H54 (cell line): ENCODE measurements at regions not wholly inside any gene's neighbourhood (a gene's known extent, or its start where the extent isn't known, plus 50 kb on each side); places are given as distances from the start of the nearest gene placed in this dataset.
A peak's percentile ranks its signal among the peaks of the same experiment; 100 is the strongest.

Experiments
- DNase-seq: peaks from one replicate; pipeline ENCODE4 v3.0.0; 2011; ENCODE audit warnings: low spot score, mixed read lengths; ENCODE audit not compliant: insufficient read length
- FAIRE-seq: peaks from 3 replicates; lab custom pipeline; 2011; peaks lifted over from hg19 to GRCh38; lab: Jason Lieb, UNC
- POLR2A ChIP-seq: IDR thresholded peaks from 2 replicates; pipeline ENCODE4 v1.6.1; 2011; ENCODE audit warnings: low read depth, mild to moderate bottlenecking, low read length

- DNase-seq (no peak), FAIRE-seq (no peak)
- no peak for TF ChIP-seq POLR2A
Measured at GRCh38 chr1:62370594-62370993, 51.4 kb upstream of the KANK4 start.

DNA sequence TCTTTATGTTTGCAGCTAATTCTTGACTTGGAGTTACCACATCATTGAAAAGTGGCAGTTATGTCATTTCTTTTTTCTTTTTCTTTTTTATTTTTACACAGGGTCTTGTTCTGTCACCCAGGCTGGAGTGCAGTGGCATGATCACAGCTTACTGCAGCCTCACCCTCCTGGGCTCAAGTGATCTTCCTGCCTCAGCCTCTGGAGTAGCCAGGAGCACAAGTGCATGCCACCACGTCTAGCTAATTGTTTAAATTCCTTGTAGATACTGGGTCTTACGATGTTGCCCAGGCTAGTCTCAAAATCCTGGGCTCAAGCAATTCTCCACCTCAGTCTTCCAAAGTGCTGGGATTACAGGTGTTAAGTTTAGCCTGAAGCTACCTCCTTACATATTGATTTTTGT is 52.1 kb upstream of the KANK4 start:
- no peak for DNase-seq
- TF ChIP-seq POLR2A = no peak
- no peak for FAIRE-seq

GRCh38 chr1:62373221-62373620 is 54.0 kb upstream of the KANK4 start:
- DNase-seq (no peak), FAIRE-seq (no peak)
- TF ChIP-seq POLR2A = no peak

DNA sequence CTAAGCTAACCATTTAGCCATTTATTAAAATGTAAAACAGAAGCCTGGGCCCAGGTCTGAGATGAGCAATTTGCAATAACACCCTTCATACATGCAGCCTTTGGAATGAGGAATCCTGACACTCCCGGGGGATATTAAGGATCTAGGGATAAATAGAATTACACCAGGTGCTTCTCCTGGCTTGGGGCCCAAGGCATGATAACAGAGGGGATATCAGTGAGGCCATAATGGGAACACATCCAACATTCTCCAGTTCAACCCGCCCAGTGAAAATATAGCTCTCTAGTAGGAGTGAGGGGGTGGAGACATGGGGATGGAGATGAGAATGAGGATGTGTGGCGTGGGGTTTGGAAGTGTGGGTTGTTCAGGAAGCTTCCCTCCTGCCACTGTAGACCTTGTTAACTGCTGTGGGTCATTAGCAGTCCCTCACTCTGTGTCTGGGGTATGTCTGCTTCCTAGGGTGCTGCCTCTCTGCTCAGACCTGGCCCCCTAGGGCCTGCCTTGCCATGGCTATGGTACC is 57.9 kb upstream of the KANK4 start:
- DNase-seq (no peak), FAIRE-seq (no peak)
- no peak for TF ChIP-seq POLR2A

- no peak for FAIRE-seq
- TF ChIP-seq POLR2A = no peak
Measured at GRCh38 chr1:62380181-62380580, 56.7 kb upstream of the USP1 start.

DNA sequence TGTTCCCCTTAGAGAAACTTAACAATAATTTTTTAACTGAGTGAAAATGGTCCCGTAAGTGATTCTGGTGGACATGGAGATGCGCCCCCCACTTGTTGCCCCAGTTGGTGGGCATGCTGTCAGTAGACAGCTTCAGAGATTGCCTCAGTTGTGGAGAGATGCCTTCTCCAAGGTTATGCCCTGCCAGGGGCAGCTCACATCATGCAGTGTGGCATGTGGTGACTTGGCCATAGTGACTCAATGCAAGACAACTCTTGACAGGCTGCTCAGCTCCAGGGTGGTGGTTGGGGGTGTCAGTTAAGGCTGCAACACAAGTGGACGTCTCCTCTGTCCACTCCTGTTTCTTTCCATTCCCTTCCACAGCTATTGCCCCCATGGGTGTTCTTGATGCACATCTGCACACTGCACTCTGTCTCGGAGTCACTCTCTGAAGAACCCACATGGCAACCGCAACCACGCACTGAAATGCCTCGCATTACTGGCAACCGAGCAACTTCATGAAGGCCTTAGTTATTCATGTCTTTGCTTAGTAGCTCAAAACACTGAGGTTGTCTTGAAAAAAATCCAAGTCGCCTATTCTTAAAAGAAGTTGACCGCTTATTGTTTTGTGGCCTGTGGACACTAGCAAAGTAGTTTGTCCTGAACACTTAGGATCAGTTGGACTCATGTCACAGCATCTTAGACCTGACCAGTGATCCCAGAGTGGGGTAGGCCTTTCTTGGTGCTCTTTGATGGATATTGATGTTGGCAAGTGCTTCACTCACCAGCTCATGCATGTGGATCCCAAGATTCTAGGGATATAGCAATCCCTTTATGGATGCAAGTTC is 54.8 kb upstream of the USP1 start:
- FAIRE-seq (no peak), DNase-seq (no peak)
- TF ChIP-seq POLR2A = no peak

More at GRCh38 chr1:62380181-62380580, 56.7 kb upstream of the USP1 start:
- no peak for DNase-seq

GRCh38 chr1:62382658-62382955 is 54.2 kb upstream of the USP1 start:
- FAIRE-seq = no peak
- DNase-seq = no peak
- TF ChIP-seq POLR2A = no peak

- peak; percentile 24 for DNase-seq
- TF ChIP-seq POLR2A = no peak
- FAIRE-seq = no peak
Measured at GRCh38 chr1:62384276-62385005, 52.4 kb upstream of the USP1 start.

DNA sequence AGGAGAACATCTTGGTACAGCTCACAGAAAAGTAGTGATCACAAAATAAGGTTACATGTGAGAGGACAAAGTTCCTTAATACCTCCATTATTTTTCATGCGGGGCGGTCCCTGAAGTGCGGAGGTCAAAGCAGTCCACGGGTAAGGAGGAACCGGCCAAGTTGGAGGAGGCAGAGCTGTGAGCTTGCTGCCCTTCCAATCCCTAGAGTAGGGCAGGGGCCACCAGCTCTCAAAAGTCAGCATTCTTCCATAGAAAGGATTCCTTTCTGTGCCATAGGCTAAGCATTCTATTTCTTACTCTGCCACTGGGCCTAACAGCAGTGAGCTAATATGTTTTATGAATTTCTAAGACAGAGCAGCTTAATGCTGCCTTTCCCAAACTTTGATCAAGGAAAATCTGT is 50.9 kb upstream of the USP1 start:
- no peak for FAIRE-seq
- no peak for TF ChIP-seq POLR2A

DNA sequence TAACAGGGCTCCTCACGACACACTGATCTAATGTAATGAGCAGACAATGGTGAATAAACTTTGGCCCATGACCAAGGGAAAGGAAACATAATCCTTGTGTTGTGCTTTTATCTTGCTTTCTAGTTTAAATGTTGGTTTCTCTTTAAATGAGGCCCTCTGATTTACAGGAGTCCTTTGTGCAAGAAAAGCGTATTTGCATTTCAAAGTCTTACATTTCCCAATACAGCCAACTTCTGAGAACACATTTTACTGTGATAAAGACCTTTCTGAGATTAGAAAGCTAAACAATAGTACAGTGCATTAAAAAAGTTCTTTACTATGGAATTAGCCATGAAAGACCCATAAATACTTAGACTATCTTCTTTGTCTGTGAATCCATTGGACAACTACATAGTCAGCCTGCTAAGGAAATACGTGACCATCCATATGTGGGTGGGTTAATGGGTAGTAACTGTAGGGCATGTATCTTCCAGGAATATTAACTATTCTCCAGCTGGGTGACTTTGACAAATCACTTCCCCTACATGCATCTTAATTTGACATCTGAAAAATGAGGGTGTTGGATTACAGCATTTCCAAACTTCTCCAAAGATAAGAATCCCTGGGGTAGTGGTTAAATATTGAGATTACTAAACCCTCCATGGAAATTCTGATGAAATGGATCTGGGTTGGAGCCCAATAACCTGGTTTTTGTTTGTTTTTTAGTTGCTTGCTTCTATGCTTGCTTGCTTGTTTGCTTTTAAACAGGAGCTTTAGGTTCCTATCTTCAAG is 50.3 kb upstream of the USP1 start:
- FAIRE-seq (no peak), DNase-seq (no peak)
- no peak for TF ChIP-seq POLR2A

More for the DNA sequence above, 50.9 kb upstream of the USP1 start:
- no peak for DNase-seq
